ENCODE measurements at regions not wholly inside any gene's neighbourhood (a gene's known extent, or its start where the extent isn't known, plus 50 kb on each side); places are given as distances from the start of the nearest gene placed in this dataset.
"Not testable (repeated sequence)": the region's sequence is repeated elsewhere in the genome, so short reads cannot be mapped to it uniquely, and the experiment has no call there.

DNA sequence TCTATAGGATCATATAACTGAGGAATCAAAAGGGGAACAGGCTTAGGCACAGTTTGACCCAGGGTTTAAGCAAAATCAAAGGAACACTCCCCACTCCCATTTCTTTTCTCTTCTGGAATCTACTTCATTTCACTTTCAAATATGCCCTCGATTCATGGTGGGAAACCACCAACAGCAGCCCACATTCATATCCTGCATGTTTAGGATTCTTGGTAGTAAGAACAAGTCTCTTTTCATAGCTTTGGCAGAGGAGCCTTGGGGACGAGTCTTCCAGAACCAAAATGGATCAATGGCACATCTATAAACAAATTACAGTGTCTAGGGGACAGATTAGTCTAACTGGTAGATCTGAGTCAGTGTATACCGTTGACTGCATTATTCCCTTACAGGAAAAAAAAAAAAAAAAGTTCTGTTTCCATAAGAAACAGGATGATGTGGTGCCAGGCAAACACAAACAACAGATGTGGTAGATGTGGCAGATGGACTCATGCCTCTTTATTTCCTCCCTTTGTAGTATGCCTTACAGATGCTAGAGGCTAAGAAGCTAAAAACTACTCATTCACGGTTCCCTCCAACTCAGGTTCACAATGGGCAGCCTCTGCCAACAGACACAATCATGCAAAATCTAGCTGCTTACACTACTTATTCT is 578.3 kb upstream of the ADAMTS9 start:
- no peaks in the 10 kb centered on the region for H3K36me3 ChIP-seq
- H3K27ac ChIP-seq = no peak overlapping the region
- H3K9me3 ChIP-seq = no peaks in the 10 kb centered on the region
- TF ChIP-seq POLR2AphosphoS5 (IDR thresholded peaks at IDR 0.05) (no peak), POLR2A (IDR thresholded peaks at IDR 0.05) (no peak)
- TF ChIP-seq, protein P1, sequence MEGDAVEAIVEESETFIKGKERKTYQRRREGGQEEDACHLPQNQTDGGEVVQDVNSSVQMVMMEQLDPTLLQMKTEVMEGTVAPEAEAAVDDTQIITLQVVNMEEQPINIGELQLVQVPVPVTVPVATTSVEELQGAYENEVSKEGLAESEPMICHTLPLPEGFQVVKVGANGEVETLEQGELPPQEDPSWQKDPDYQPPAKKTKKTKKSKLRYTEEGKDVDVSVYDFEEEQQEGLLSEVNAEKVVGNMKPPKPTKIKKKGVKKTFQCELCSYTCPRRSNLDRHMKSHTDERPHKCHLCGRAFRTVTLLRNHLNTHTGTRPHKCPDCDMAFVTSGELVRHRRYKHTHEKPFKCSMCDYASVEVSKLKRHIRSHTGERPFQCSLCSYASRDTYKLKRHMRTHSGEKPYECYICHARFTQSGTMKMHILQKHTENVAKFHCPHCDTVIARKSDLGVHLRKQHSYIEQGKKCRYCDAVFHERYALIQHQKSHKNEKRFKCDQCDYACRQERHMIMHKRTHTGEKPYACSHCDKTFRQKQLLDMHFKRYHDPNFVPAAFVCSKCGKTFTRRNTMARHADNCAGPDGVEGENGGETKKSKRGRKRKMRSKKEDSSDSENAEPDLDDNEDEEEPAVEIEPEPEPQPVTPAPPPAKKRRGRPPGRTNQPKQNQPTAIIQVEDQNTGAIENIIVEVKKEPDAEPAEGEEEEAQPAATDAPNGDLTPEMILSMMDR (IDR thresholded peaks at IDR 0.05) = no peak
- H3K27me3 ChIP-seq (replicated peaks; ENCODE audit: insufficient read depth) = no peaks in the 10 kb centered on the region
- intact Hi-C loops (cut with DNase I) = no loop called here
- WGBS = 69% methylated on average over 4 of the region's 4 CpGs
- no peak overlapping the region for H3K4me3 ChIP-seq
- DNase-seq (ENCODE audit: low spot score) = no peak
- H3K4me1 ChIP-seq (replicated peaks) = no peaks in the 10 kb centered on the region

DNA sequence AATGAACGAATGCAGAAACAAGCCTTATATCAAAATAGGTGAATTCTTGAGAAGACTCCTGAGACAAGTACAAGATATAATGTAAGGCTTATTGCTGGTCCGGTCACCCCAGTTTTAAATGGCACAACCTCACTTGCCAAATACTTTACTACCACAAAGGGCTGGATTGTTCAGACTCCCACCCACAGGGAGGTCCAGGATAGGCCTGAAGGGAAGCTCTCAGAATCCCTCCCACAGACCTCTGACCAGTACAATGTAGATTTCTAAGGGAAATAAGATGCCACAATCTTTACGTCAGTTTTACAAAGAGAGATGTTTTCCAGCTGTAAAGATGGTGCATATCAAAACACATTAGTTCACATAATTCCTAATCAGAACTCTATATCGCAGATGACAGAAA is 577.7 kb upstream of the ADAMTS9 start:
- TF ChIP-seq POLR2A (IDR thresholded peaks at IDR 0.05) (no peak), POLR2AphosphoS5 (IDR thresholded peaks at IDR 0.05) (no peak)
- TF ChIP-seq, protein P1 (IDR thresholded peaks at IDR 0.05) = no peak
- Histone ChIP-seq H3K27ac (no peak overlapping the region), H3K27me3 (replicated peaks; ENCODE audit: insufficient read depth) (no peaks in the 10 kb centered on the region), H3K9me3 (no peaks in the 10 kb centered on the region), H3K4me1 (replicated peaks) (no peaks in the 10 kb centered on the region), H3K4me3 (no peak overlapping the region), H3K36me3 (no peaks in the 10 kb centered on the region)
- no peak for DNase-seq (ENCODE audit: low spot score)
- 87% methylated on average over 4 of the region's 4 CpGs for WGBS
- intact Hi-C loops (cut with DNase I) = no loop called here

DNA sequence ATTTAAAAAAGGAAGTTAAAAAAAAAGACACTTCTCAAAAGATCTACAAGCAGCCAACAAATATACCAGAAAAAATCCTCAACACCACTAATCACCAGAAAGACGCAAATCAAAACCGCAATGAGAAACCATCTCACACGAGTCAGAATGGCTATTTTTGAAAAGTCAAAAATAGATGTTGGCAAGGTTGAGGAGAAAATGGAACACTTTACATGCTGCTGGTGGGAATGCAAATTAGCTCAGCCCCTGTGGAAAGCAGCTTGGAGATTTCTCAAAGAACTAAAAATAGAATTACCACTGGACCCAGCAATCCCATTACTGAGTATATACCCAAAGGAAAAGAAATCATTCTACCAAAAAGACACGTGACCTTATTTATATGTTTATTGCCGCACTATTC is 574.7 kb upstream of the ADAMTS9 start:
- intact Hi-C loops (cut with DNase I) = no loop called here
- H3K27me3 ChIP-seq (replicated peaks; ENCODE audit: insufficient read depth) = no peaks in the 10 kb centered on the region
- TF ChIP-seq, protein P1 (IDR thresholded peaks at IDR 0.05) = no peak
- TF ChIP-seq POLR2A (IDR thresholded peaks at IDR 0.05) = no peak
- no peak for TF ChIP-seq POLR2AphosphoS5 (IDR thresholded peaks at IDR 0.05)
- DNase-seq (ENCODE audit: low spot score) = no peak
- H3K4me1 ChIP-seq (replicated peaks) = no peaks in the 10 kb centered on the region
- H3K36me3 ChIP-seq = no peaks in the 10 kb centered on the region
- no peaks in the 10 kb centered on the region for H3K9me3 ChIP-seq
- WGBS = 88% methylated on average over 5 of the region's 5 CpGs
- no peak overlapping the region for H3K4me3 ChIP-seq
- no peak overlapping the region for H3K27ac ChIP-seq

DNA sequence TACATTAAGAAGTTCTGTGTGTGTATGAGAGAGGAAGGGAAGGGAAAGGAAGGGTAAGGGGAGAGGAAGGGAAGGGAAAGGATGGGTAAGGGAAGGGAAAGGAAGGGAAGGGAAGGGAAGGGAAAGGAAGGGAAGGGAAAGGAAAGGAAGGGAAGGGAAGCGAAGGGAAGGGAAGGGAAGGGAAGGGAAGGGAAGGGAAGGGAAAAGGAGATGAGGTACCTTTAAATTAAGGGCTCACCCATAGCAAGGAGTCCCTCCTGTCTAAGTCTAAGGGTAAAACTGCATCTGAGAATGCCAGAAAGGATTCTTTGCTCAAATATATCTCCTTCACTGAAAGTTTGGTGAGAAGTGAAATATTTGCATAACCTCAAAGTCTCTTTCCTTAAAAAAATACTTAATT is 572.1 kb upstream of the ADAMTS9 start:
- H3K36me3 ChIP-seq = no peaks in the 10 kb centered on the region
- H3K27ac ChIP-seq = no peak overlapping the region
- TF ChIP-seq POLR2AphosphoS5 (IDR thresholded peaks at IDR 0.05) = no peak
- H3K4me3 ChIP-seq = no peak overlapping the region
- H3K4me1 ChIP-seq (replicated peaks) = no peaks in the 10 kb centered on the region
- intact Hi-C loops (cut with DNase I) = no loop called here
- H3K9me3 ChIP-seq = no peaks in the 10 kb centered on the region
- 48% methylated on average over 1 of the region's 1 CpG for WGBS
- no peaks in the 10 kb centered on the region for H3K27me3 ChIP-seq (replicated peaks; ENCODE audit: insufficient read depth)
- no peak for DNase-seq (ENCODE audit: low spot score)

DNA sequence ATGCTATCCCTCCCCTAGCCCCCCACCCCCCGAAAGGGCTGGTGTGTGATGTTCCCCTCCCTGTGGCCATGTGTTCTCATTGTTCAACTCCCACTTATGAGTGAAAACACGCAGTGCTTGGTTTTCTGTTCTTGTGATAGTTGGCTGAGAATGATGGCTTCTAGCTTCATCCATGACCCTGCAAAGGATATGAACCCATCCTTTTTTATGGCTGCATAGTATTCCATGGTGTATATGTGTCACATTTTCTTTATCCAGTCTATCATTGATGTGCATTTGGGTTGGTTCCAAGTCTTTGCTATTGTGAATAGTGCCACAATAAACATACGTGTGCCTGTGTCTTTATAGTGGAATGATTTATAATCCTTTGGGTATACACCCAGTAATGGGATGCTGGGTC is 565.1 kb upstream of the ADAMTS9 start:
- H3K36me3 ChIP-seq; DNase-seq (ENCODE audit: low spot score); H3K27ac ChIP-seq; intact Hi-C loops (cut with DNase I); H3K27me3 ChIP-seq (replicated peaks; ENCODE audit: insufficient read depth); H3K4me1 ChIP-seq (replicated peaks); H3K4me3 ChIP-seq; H3K9me3 ChIP-seq: not testable (repeated sequence)
- 85% methylated on average over 3 of the region's 3 CpGs for WGBS

DNA sequence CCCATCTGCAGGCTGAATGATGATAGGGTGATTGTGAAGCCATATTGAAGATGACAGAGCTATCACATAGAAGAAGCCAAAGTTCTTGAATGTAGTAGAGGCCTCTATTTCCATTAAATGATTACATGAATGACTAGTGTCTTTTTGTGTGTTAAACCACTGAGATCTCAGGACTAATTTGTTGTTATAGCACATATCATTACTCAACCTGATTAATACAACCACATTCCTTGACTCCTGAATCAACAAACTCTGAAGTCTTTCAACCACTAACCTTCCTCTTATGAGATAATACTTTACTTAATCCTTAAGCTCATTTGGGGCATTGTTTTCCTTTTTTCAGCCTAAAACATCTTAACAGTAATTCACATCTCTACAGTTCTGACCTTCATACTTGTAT is 564.5 kb upstream of the ADAMTS9 start:
- Histone ChIP-seq H3K27me3 (replicated peaks; ENCODE audit: insufficient read depth) (no peaks in the 10 kb centered on the region), H3K27ac (no peak overlapping the region), H3K4me3 (no peak overlapping the region), H3K36me3 (no peaks in the 10 kb centered on the region), H3K4me1 (replicated peaks) (no peaks in the 10 kb centered on the region), H3K9me3 (no peaks in the 10 kb centered on the region)
- intact Hi-C loops (cut with DNase I) = no loop called here
- TF ChIP-seq POLR2A (IDR thresholded peaks at IDR 0.05) = no peak
- TF ChIP-seq, protein P1 (IDR thresholded peaks at IDR 0.05) = no peak
- no peak for TF ChIP-seq POLR2AphosphoS5 (IDR thresholded peaks at IDR 0.05)
- DNase-seq (ENCODE audit: low spot score) = no peak
